WTC11 (cell line): ENCODE measurements at regions not wholly inside any gene's neighbourhood (a gene's known extent, or its start where the extent isn't known, plus 50 kb on each side); places are given as distances from the start of the nearest gene placed in this dataset.

Experiments used
- CBFB ChIP-seq: sonication (generic); formaldehyde crosslinking; IDR thresholded peaks from 2 replicates; pipeline ENCODE4 v1.8.1; 2022; ENCODE audit warnings: mild to moderate bottlenecking, low read depth, missing genetic modification reagents
- CREB1 ChIP-seq: sonication (generic); formaldehyde crosslinking; IDR thresholded peaks from 2 replicates; pipeline ENCODE4 v1.8.0; 2023; ENCODE audit warnings: mild to moderate bottlenecking, missing genetic modification reagents
- CTCF ChIP-seq: fragments of 200-600 bp; IDR thresholded peaks from 2 replicates; pipeline ENCODE4 v1.8.0; 2022; ENCODE audit warnings: antibody characterized with exemption
- ETV6 ChIP-seq: sonication (generic); formaldehyde crosslinking; IDR thresholded peaks from 2 replicates; pipeline ENCODE4 v1.8.1; 2022; ENCODE audit warnings: mild to moderate bottlenecking, missing genetic modification reagents
- FOXP1 ChIP-seq: sonication (generic); formaldehyde crosslinking; IDR thresholded peaks from 2 replicates; pipeline ENCODE4 v1.8.0; 2022; ENCODE audit warnings: missing genetic modification reagents, mild to moderate bottlenecking, moderate library complexity, borderline replicate concordance
- GRHL2 ChIP-seq: fragments of 250-450 bp; sonication (Bioruptor Pico); IDR thresholded peaks from 2 replicates; pipeline ENCODE4 v1.8.0; 2022; ENCODE audit warnings: mild to moderate bottlenecking, moderate library complexity; ENCODE audit not compliant: insufficient replicate concordance, severe bottlenecking
- MXD4 ChIP-seq: fragments of 250-450 bp; sonication (Bioruptor Pico); IDR thresholded peaks from 2 replicates; pipeline ENCODE4 v1.8.0; 2021; ENCODE audit warnings: mild to moderate bottlenecking, moderate library complexity, borderline replicate concordance
- NFE2L1 ChIP-seq: sonication (generic); formaldehyde crosslinking; IDR thresholded peaks from 2 replicates; pipeline ENCODE4 v1.8.1; 2023; ENCODE audit warnings: missing genetic modification reagents
- NR3C1 ChIP-seq: sonication (generic); formaldehyde crosslinking; conservative IDR thresholded peaks from 2 replicates; pipeline ENCODE4 v1.8.1; 2023; ENCODE audit warnings: low read depth, mild to moderate bottlenecking, missing genetic modification reagents
- TEAD4 ChIP-seq: sonication (generic); formaldehyde crosslinking; IDR thresholded peaks from 2 replicates; pipeline ENCODE4 v1.8.0; 2022; ENCODE audit warnings: mild to moderate bottlenecking, missing genetic modification reagents
- TF ChIP-seq, protein P1 (sequence below): sonication (generic); formaldehyde crosslinking; IDR thresholded peaks from 2 replicates; pipeline ENCODE4 v1.8.1; 2023; ENCODE audit warnings: mild to moderate bottlenecking, missing genetic modification reagents, moderate library complexity

- TF ChIP-seq FOXP1 (CRISPR knock-in tag) (no peak), NFE2L1 (CRISPR knock-in tag) (no peak), CREB1 (CRISPR knock-in tag) (no peak), CTCF (no peak), CBFB (CRISPR knock-in tag) (no peak), NR3C1 (CRISPR knock-in tag) (no peak), ETV6 (CRISPR knock-in tag) (no peak), MXD4 (no peak), TEAD4 (CRISPR knock-in tag) (no peak), GRHL2 (CRISPR knock-in tag) (no peak)
- TF ChIP-seq, protein P1, sequence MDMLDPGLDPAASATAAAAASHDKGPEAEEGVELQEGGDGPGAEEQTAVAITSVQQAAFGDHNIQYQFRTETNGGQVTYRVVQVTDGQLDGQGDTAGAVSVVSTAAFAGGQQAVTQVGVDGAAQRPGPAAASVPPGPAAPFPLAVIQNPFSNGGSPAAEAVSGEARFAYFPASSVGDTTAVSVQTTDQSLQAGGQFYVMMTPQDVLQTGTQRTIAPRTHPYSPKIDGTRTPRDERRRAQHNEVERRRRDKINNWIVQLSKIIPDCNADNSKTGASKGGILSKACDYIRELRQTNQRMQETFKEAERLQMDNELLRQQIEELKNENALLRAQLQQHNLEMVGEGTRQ (CRISPR knock-in tag), result no peak
These were observed 407.3 kb upstream of the PPP2R3A start for GRCh38 chr3:135558150-135558783.
